Activated CD8-positive, alpha-beta memory T cell treated with anti-CD3 and anti-CD28 coated beads, Interleukin-2, amount 50 U/mL, for 48 hours (primary cell): ENCODE measurements at regions not wholly inside any gene's neighbourhood (a gene's known extent, or its start where the extent isn't known, plus 50 kb on each side); places are given as distances from the start of the nearest gene placed in this dataset.

Experiments
- DNase-seq: peaks from one replicate; pipeline ENCODE4 v3.0.0-alpha.2; 2020

DNA sequence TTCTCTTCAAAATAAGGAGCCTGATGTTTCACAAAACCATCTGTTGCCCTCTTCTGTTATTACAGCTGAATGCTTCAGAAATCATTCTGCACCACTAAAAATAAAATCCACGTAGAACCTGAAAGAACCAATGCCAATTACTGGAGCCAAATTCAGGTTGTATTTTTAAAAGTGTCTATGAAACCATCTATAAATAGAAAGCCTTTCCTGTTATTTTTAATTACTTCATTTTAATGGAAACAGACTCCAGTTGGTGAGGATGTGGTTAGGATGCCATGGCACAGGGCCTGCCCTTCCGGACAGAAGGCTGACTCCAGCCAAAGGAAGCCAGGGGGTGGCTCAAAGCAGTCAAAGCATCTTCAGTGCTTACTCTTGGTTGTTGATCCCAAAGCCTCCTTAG, 119.8 kb downstream of the TENT4A start:
- DNase-seq = no peak

DNA sequence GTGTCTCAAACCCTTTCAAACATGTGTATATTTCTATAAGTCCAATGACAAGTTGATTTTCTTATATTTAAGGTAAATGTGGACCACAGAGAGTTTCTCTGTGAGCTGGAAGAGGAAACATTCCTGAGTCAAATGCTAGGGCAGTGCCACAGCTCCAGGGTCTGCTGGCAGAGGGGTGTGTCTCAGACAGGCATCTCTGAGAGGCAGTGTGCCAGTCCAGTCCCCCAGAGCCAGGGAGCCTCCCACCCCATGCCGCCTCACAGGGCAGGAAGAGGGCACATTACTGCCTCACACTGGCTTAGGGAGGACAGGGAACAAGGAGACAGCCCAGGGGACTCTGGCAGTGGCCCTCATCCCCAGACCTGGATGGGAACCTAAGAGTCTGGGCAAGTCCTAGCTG, 120.2 kb downstream of the TENT4A start:
- no peak for DNase-seq

DNA sequence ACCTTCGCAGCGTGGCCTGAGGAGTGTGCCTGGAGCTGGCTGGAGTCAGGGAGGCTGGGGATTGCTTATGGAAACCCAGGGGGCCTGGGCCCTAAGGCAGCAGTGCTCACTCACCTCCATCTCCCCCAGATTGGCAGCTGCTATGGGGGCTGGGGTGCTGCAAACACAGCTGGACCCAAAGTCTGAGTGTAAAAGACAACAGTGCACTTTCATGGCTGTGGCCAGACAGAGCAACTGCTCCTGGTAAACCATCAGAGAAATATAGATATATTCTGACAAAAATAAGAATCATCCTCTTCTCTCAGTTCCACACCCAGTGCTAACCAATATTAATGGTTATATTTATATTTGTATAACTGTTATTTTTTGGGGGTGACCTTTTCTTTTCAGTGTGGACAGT, 123.9 kb downstream of the TENT4A start:
- DNase-seq = no peak

DNA sequence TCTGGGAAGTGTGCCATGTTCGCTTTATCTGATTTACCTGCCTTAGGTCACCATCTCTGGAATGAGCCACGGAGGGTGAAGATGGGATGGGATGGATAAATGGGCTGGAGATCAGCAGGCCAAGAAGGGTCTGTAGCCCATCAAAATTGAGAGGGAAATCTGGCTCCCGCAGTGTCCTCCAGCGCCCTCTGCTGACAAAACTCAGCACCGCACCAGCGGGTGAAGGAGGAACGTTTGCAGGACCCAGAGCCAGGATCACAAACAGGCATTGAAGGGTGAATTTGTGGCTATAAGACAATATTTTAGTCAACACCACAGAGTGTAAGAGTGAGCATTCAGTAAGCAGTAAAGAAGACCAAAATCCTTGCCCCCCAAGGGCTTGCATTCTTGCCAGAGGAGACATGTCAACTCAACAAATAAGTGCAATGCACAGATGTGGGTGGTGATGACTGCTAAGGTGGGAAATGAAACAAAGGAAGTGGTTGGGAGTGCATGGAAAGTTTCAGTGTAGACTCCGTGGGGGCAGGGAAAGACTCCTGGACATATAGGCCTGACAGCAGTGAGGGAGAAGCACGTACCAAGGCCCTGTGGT, 124.4 kb downstream of the TENT4A start:
- peak; percentile 83 for DNase-seq

DNA sequence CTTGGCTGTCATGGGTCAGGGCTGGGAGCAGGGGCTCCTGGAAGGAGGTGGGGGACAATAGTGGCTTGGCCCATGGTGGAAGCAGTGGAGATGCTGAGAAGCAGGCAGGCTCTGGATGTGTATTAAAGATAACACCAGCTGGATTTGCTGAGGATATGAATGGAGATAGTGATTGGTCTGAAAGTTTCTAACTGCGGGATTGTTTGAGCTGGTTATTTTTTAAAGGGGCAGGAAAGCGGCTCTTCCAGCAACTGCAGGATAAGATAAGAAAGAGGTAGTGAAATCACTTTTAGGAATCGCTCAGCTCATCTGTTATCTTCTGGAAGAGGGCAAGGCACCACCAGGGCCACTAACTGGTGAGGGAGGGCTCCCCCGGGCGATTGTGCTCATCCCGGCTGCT, 125.5 kb downstream of the TENT4A start:
- no peak for DNase-seq

DNA sequence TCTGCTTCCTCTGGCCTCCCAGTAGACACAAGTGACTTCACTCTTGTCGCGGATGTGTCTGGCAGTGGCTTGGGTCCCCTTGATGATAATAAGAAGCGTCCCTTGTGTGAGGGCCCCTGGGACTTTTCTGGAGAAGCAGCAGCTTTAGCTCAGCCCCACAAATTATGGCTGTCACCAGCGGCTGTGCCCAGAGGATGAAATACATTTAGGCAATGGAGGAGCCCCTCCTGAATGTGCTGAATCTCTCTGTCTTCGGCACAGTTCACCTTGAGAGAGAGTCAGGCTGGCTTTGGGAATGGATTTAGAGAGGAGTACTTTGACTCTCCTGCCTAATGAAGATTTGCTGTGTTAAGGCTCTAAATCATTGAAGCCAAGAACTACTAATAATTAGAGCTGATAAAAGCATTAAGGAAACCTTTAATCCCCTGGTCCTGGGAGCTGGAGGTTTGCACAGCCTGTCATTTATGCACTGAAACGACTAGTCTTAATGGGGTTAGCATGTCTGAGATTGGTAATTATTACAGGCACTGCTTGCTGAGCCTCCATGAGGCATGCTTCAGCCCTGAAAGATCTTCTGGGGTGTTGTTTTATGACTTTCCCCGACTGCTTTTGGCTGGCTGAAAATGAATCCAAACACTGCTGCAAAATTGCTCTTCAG, 127.0 kb downstream of the TENT4A start:
- no peak for DNase-seq

DNA sequence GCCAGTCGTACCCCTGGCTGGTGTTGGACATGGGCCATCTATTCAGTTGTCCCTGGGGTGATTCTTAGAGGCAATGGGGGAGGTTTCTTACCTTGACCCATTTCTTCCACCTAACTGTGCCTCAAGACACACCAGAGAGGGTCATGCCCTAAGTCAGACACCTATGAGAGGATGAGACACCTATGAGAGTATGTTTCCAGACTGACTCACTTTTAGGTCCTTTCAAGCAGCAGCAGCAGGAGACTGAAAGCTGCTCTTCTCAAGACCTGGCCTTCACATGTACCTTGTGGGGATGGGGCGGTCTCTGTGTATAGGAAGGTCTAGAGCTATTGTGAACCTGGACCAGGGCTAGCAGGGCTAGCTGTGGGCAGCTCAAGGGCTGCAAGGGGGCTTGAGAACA, 130.1 kb downstream of the TENT4A start:
- no peak for DNase-seq

DNA sequence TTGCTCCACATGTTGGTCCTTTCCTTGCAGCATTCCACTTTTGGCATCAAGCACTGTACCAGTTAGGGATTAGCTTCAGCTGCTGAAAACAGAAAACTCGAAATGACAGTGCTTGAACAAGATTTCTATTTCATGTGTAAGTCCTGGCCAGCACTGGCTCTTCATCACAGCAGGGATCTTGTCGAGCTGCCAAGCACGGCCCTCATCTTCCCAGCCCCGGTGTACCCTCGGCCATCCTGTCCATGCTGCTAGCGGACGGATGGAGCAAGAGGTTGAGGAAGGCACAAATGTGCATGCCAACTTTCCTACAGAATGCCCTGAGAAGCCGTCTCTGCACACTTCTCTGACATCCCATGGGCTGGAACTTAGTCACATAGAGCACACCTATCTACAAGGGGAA, 130.6 kb downstream of the TENT4A start:
- DNase-seq = no peak

DNA sequence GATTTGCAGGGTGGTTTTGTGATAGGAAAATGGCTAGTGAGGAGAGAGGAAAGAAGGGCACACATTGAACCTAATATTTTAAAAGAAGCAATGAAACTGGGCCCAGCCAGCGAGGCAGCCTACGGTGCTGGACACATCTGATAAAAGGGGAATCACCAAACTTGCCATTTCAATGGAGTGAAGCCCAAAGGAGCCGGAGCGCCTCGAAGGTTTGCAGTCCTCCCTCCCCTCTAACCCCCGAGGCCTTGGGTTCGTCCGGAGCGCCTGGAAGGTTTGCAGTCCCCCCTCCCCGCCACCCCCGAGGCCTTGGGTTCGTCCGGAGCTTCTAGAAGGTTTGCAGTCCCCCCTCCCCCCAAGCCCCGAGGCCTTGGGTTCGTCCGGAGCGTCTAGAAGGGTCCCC, 132.6 kb downstream of the TENT4A start:
- no peak for DNase-seq

DNA sequence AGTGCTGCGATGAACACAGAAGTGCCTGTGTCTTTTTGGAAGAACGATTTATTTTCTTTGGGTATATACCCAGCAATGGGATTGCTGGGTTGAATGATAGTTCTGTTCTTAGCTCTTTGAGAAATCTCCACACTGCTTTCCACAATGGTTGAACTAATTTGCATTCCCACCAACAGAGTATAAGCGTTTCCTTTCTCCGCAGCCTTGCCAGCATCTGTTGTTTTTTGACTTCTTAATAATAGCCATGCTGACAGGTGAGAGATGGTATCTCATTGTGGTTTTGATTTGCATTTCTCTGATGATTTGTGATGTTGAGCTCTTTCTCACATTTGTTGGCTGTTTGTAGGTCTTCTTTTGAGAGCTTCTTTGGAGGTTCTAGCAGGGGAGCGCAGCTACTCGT, 134.6 kb downstream of the TENT4A start:
- no peak for DNase-seq

DNA sequence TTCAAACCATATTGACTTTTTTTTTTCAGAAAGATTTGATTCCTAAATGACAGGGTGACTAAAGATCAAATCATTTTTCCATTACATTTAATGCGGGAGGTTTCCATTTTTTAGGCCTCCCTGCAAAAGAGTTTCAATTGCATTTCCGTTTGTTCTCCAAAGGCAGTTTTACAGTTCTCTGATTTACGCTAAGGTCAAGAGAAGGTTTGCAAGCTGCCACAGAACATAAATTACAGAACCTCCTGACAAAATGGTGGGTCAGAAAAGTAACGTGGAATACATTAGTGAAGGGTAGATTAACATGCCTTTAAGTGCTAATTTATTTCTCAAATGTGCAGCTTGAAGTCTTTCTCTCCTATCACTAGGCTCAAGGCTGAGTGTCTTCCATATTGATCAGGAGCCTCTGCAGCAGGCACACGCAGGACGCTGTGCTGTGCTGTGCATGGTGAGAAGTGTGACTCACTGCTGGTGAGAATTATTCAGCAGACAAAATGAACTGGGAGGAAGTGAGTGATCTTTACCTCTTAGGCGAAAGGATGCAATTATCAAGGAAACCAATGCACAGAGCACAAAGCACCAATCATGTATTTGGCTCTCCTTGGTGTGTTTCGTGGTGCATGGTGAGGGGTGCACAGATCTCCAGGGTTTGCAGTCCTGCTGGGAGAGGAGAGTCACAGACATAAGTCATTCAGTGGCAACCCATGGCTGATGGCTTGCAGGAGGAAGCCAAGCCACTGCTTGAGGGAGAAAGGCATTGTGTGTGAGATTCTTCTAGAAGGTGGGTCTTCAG, 136.3 kb downstream of the TENT4A start:
- DNase-seq = no peak

DNA sequence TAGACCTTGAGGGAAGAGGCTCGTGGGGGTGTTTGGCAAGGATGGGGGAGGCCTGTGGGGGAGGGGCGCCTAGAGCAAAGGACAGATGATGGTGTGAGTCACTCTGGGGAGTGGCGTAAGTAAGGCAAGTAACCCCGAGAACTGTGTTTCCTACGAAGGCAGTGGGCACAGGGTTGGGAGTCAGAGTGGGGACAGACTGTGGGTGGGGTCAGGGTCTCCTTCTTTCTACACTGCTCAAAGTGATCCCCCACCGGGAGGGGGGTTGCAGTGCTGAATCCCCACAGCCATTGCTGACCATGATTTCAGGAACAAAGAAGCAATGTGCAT, 136.8 kb downstream of the TENT4A start:
- DNase-seq = no peak

DNA sequence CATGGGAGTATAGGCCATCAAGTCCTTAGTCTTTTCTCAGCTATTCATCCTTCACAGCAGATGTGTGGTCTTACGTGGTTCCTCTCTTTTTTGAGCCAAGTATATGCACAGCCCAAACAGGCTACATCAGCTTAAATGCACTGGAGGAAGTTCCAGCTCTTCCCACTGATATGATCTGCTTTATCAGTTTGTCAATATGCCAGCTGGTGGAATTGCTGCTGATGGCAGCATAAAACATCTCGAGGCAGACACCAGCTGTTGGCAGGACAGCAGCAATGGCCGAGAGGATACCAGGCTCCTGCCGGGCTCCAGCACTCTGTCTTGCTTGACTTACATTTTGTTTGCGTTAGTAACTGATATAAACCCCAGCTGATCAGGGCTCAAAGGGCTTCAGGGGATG, 143.4 kb downstream of the TENT4A start:
- no peak for DNase-seq

DNA sequence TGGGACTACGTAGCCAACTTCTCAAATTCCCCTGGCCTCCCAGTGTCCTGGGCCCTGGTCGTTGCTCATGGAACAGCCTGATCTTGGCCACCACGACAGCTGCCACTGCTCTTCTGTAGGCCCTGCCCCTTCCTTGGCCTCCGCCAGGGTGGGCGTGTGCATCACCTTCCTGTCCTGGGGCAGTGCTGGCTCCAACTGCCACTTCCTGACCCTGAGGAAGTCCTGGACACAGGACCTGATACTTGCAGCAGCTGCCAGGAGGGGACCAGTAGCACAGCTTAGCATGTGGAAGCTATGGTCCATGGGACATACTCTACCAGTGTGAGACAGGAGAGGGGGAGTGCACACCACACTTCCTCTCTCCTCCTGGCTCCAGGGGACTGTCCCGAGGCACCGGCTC, 145.2 kb downstream of the TENT4A start:
- no peak for DNase-seq

DNA sequence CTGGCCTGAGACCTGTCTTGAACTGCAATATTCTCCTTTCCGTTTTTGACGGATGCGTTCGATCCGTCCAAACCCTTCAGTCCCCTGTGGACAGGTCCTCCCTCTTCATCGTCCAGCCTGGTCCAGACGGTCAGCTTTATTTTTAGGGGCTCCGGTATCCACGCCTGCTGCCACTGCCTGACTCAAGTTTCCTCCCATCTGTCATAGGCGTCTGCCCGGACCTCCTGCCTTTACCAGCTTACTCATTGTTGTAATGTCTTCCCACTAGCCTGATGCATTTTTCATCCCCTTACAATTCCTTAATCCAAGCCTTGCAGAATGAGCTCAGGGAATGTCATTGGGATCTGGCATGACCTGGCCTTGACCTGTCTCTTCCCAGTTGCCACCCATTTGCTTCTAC, 145.8 kb downstream of the TENT4A start:
- no peak for DNase-seq

DNA sequence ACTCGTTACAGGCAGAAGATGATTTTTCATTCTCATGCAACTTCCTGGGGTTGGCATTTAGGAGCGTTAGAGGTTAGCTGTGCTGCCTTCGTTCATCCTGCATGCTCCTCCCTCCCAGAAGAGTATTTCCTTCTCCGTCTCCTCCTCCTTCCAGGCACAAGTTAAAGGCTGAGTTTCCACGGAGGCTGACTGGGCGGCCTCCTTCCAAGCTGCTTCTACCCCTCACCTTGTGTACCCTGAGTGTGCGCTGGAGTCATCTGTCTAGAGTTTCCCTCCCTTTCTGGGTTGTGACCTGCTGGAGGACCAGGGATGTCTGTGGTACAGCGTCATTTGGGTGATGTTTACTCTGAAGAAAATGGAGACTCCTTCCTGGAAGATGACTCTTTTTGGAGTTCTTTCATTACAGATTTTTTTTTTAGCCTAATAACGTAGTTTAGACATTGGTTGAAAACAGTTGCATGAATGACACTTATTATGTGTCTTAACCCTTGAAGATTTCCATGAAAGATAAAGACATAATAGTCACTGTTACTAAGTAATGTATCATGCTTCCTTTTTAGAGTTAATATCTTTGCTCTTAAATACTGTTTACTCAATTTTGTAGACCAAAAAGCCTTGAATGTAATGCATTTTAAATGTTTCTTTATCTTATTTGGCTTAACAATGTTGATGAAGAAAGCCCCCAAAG, 146.9 kb downstream of the TENT4A start:
- no peak for DNase-seq

DNA sequence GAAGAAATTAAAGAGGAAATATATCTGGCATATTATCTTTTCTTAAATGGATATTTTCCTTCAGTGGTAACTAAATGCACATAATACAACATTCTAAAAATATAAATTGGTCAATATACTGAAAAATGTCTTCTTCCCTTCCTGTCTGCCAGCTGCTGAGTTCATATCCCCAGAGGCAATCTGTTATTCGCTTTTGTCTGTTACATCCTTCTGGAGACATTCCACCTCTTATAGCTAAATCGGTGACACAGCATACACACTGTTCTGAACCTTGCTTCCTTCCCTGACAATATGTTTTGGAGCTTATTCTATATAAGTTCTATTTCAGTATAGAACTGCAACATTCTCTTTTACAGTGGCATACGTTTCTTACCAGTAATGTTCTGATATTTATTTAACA, 147.8 kb downstream of the TENT4A start:
- no peak for DNase-seq

DNA sequence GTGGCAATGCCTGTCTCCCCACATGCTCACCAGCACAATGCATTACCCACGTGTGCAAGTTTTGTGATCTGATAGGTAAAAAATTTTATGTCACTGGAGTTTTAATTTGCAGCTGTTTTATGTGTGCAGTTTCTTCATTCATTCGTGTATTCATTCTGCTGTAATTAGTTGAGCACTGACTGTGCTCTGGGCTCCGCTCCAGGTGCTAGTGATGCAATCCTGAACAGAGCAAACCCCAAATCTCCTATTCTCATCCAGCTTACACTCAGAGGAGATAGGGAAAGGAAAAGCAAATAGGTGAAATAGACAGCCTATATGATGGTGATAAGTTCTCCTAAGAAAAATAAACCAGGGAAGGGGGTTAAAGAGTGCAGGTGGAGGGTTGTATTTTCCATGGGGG, 148.4 kb downstream of the TENT4A start:
- no peak for DNase-seq

DNA sequence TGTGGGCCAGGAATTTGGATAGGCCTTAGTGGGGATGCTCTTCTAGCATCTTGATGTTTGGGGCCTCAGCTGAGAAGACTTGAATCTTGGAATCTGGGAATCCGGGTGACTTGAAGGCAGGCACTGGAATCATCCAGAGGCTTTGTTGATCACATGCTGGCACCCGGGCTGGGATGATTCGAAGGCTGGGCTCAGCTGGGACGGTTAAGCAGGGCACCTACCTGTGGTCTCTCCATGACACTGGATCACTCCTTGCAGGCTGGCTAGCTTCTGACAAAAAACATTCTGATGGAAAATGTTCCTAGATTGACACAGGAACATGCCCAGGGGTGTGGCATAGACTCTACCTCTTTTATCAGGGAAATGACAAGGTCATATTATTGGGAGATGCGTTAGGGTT, 149.1 kb downstream of the TENT4A start:
- DNase-seq = no peak

DNA sequence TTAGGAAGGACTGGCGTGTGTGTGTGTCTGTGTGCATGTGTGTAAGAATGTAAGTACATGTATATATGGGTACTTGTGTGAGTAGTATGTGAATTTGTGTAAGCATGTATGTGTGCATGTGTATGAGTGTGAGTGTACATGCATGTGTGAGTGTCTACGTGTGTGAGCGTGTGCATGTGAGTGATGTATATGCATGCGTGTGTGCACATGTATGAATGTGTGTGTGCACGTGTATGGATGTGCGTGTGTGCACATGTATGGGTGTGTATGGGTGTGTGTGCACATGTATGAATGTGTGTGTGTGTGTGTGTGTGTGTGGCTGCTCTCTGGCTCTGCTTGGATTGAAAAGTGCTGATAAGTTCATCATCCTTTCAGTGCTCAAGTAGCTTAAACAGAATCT, 154.5 kb downstream of the TENT4A start:
- DNase-seq = no peak

DNA sequence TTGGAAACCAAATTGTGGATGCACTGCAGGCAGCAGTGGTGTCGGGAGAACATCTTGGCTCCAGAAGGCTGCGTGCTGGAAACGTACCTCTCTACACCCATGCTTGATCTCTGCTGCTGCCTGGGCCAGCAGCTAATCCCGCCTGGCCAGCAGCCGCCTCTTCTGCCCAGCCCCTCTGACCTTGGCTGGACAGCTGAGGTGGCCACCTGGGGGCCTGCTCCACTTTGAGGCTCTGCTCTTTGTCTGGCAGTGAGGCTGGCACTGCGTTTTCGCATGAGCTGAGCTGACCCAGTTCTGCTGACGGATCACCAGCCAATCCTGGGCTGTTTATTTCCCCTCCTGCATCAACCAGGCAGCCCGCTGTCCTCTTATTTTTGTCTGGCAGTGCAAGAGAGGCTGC, 154.9 kb downstream of the TENT4A start:
- no peak for DNase-seq

DNA sequence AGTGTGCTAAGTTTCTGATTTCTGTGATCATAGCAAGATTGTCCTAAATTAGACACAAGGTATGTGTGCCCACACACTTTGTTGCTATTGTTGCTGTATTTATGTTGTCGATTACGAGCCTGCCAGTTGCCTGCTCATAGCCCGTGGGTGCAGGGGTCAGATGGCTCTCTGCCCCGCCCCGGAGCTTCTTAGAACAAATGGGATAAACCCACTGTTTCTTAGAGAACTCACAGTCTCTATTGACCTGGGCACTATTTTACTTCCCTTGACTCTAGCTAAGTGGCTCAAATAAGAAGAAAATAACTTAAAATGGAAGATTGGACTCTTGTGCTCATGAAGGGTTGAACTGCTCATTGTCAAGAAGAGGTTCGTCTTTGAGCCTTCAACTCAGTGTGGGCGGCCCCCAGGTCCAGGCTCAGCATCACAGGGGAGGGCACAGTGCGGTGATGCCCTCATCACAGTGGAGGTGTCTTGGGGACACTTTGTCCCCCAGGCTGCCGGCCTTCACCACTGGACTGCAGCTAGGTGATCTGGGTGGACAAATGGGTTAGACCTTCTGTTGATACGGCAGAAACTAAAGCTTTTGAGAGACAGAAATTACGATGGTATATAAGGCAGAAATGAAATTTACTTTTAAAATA, 155.5 kb downstream of the TENT4A start:
- DNase-seq = no peak

DNA sequence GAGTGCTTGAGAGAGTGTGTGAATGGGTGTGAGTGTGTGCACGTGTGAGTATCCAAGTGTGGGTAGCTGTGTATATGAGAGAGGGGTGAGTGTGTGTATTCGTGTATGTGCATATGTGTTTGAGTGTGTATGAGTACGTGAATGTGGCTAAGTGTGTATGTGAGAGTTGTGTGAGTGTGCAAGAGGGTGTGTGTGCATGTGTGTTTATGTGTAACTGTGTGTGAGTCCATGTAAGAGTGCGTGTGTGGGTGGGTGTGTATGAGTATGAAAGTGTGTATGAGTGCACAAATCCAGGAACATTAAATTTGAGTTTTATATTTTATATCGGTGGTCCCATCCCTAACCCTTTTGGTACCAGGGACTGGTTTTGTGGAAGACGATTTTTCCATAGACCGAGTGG, 156.4 kb downstream of the TENT4A start:
- no peak for DNase-seq
